Activated B cell treated with CpG ODN at 0.5 μM for 24 hours (primary cell): ENCODE measurements at regions not wholly inside any gene's neighbourhood (a gene's known extent, or its start where the extent isn't known, plus 50 kb on each side); places are given as distances from the start of the nearest gene placed in this dataset.

Experiments
- ATAC-seq: fragments of 200-7000 bp; cut with Tn5 transposase; one replicate; pipeline ENCODE4 v1.10.0; 2021; ENCODE audit warnings: low read depth, mild to moderate bottlenecking, moderate library complexity
- CTCF ChIA-PET: fragments of 350-600 bp; sonication (Branson Sonifier 250); formaldehyde crosslinking; loops from one replicate; lab custom pipeline; 2021; ENCODE audit warnings: antibody characterized with exemption; lab: Charles Lee
- POLR2A ChIA-PET: fragments of 350-600 bp; sonication (Branson Sonifier 250); formaldehyde crosslinking; loops from one replicate; lab custom pipeline; 2021; ENCODE audit warnings: antibody characterized with exemption; lab: Charles Lee
- DNase-seq: peaks from one replicate; pipeline ENCODE4 v3.0.0; 2022
- H3K27ac Mint-ChIP-seq: one replicate; pipeline ENCODE4 v1.8.0; 2020; ENCODE audit warnings: mixed read lengths
- H3K27me3 Mint-ChIP-seq: one replicate; pipeline ENCODE4 v1.8.0; 2021; ENCODE audit warnings: mixed read lengths
- H3K36me3 Mint-ChIP-seq: one replicate; pipeline ENCODE4 v1.8.0; 2021; ENCODE audit warnings: low read depth, mixed read lengths
- H3K4me1 Mint-ChIP-seq: one replicate; pipeline ENCODE4 v1.8.0; 2021; ENCODE audit warnings: mixed read lengths
- H3K4me3 Mint-ChIP-seq: one replicate; pipeline ENCODE4 v1.8.0; 2020; ENCODE audit warnings: mild to moderate bottlenecking, mixed read lengths
- H3K9me3 Mint-ChIP-seq: one replicate; pipeline ENCODE4 v1.8.0; 2020; ENCODE audit warnings: mixed read lengths
- CTCF ChIP-seq: fragments of 200-600 bp; IDR thresholded peaks from one replicate; pipeline ENCODE4 v1.8.0; 2022; ENCODE audit warnings: antibody characterized with exemption, mild to moderate bottlenecking
- intact Hi-C: fragments of 100-400 bp; cut with micrococcal nuclease; formaldehyde crosslinking; loops from one replicate; pipeline ENCODE4 v1.15.1; 2024

GRCh38 chr1:208523007-208523406, 278.8 kb upstream of the PLXNA2 start:
- DNase-seq (no peak), ATAC-seq (no peak)
- H3K27me3 Mint-ChIP-seq: no peaks in the 10 kb centered on the region
- ChIA-PET POLR2A (no interaction called here), CTCF (no interaction called here)
- no peaks in the 10 kb centered on the region for H3K9me3 Mint-ChIP-seq
- intact Hi-C loops: no loop called here
- H3K4me1 Mint-ChIP-seq: no peaks in the 10 kb centered on the region
- H3K27ac Mint-ChIP-seq: no peak overlapping the region
- H3K36me3 Mint-ChIP-seq: no peaks in the 10 kb centered on the region
- H3K4me3 Mint-ChIP-seq: no peak overlapping the region
- TF ChIP-seq CTCF: no peak

DNA sequence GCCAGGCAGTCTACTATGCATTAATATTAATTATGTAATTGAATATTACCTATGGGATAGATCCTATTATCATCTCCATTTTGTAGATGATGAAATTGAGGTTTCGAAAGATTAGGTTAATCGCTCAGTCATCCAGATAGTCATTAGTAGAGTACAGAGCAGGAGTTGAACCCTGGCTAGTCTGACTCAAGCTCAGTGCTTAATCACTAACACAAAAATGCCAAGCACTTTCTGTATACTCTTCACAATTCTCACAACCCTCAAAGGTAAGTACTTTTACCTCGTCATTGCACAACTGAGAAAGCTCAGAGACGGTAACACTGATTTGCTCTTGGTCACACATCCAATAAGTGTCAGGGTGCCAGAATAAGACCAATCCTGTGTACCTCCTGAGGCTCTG, 280.2 kb upstream of the PLXNA2 start:
- Mint-ChIP-seq H3K27ac (no peak overlapping the region), H3K4me1 (no peaks in the 10 kb centered on the region), H3K36me3 (no peaks in the 10 kb centered on the region), H3K9me3 (no peaks in the 10 kb centered on the region), H3K4me3 (no peak overlapping the region), H3K27me3 (no peaks in the 10 kb centered on the region)
- ChIA-PET CTCF (no interaction called here), POLR2A (no interaction called here)
- DNase-seq: no peak
- no peak for TF ChIP-seq CTCF
- intact Hi-C loops: no loop called here
- no peak for ATAC-seq

DNA sequence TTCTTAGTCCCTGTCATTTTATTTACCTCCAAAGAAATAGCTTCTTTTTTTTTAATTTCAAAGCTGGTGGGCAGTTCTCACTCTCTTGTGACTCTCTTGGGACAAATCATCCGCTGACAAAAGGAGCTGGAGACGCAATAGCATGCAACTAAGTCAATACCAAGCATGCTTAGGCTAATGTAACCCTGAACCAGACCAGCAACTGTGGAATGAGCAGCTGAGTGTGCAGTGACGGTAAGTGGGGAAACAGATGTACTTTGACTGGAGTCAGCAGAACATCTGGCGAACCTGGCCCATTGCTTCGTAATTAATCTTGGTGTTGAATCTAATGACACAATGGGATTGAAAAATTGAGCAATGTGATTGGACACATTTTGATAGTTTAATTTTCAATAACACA, 280.7 kb upstream of the PLXNA2 start:
- H3K4me1 Mint-ChIP-seq: no peaks in the 10 kb centered on the region
- no peaks in the 10 kb centered on the region for H3K27me3 Mint-ChIP-seq
- no peaks in the 10 kb centered on the region for H3K9me3 Mint-ChIP-seq
- H3K4me3 Mint-ChIP-seq: no peak overlapping the region
- ChIA-PET CTCF (no interaction called here), POLR2A (no interaction called here)
- no peaks in the 10 kb centered on the region for H3K36me3 Mint-ChIP-seq
- ATAC-seq (no peak), DNase-seq (no peak)
- H3K27ac Mint-ChIP-seq: no peak overlapping the region
- intact Hi-C loops: no loop called here
- no peak for TF ChIP-seq CTCF

DNA sequence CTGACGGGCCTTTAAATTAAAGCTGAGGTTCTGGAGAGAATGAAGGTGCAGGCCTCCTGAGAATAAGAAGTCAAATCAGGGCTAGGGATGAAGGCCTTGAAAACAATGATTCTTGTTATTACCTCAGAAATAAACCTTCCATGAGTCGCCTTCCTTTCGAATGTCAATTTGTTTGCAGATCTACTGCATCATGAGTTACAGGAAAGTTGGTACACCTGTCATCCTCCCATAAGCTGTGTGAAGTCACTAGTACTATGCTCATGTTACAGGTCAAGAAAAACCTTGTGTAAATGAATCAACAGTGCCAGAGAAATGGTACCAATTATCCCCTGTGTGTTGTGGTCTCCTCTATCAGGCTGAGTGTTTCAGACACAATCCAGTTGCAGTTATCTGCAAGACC, 281.2 kb upstream of the PLXNA2 start:
- ATAC-seq (no peak), DNase-seq (no peak)
- Mint-ChIP-seq H3K9me3 (no peaks in the 10 kb centered on the region), H3K27me3 (no peaks in the 10 kb centered on the region), H3K4me1 (no peaks in the 10 kb centered on the region), H3K27ac (no peak overlapping the region), H3K36me3 (no peaks in the 10 kb centered on the region), H3K4me3 (no peak overlapping the region)
- intact Hi-C loops: no loop called here
- no peak for TF ChIP-seq CTCF
- ChIA-PET CTCF (no interaction called here), POLR2A (no interaction called here)

DNA sequence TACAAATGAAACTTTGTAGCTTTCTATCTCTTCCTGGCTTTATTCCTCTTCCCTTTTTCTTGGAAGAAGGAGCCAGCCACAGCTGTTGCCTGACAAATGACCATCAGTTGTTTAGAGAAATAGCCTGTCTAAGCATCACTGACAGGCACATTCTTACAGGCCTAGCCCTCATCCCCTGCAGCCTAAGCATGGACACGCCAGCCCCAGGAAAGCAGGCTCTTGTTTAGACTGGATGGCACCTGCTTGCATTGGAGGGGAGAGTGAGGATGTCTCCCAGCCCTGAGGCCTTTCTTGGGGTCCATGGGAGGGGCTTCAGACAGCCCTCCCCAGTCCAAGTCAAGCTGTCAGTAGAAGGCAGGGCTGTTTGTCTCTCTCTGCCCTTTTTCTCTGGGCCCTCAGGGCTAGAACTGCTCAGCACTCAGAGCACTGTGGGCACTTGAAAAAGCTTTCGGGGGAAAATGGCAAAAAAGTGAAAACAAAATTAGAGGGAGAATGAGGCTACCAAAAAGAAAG, 282.5 kb upstream of the PLXNA2 start:
- DNase-seq: no peak
- Mint-ChIP-seq H3K4me1 (no peaks in the 10 kb centered on the region), H3K9me3 (no peaks in the 10 kb centered on the region), H3K27ac (no peak overlapping the region), H3K4me3 (no peak overlapping the region), H3K27me3 (no peaks in the 10 kb centered on the region), H3K36me3 (no peaks in the 10 kb centered on the region)
- intact Hi-C loops: no loop called here
- TF ChIP-seq CTCF: no peak
- no peak for ATAC-seq
- CTCF ChIA-PET: no interaction called here
- POLR2A ChIA-PET: no interaction called here
